GM12864 (cell line): ENCODE measurements at regions not wholly inside any gene's neighbourhood (a gene's known extent, or its start where the extent isn't known, plus 50 kb on each side); places are given as distances from the start of the nearest gene placed in this dataset.

Experiments used
- DNase-seq: peaks from one replicate; pipeline ENCODE4 v3.0.0-alpha.2; 2011; ENCODE audit warnings: low read depth
- H3K4me3 ChIP-seq: 2 replicates; pipeline ENCODE4 v1.5.1; 2011; ENCODE audit warnings: mild to moderate bottlenecking, low read depth, low read length, control low read depth
- TF ChIP-seq, protein P1 (sequence below): IDR thresholded peaks from 2 replicates; pipeline ENCODE4 v1.5.1; 2011; ENCODE audit warnings: low read depth, mild to moderate bottlenecking, moderate library complexity, low read length, control low read depth, inconsistent platforms; ENCODE audit errors: missing control alignments

DNA sequence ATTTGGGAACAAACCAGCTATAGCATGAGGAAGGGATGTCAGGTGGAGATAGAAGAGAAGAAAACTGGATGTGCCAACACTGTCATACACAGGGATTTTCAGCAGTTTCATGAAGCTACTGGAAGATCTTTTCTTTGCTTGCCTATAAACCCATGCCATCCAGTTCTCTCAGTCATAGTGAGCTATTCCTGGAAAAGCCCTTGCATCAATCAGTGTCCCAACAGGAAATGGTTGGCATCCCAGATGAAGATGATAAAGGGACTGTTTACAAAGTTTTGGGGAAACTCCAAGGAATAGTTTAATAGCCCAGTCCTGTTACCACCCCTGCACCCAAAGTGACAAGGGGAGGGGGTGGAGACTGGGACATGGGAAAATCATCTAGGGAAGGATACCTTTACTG, 58.5 kb upstream of the ARGLU1 start:
- no peak for DNase-seq
- no peak overlapping the region for H3K4me3 ChIP-seq
- TF ChIP-seq, protein P1, sequence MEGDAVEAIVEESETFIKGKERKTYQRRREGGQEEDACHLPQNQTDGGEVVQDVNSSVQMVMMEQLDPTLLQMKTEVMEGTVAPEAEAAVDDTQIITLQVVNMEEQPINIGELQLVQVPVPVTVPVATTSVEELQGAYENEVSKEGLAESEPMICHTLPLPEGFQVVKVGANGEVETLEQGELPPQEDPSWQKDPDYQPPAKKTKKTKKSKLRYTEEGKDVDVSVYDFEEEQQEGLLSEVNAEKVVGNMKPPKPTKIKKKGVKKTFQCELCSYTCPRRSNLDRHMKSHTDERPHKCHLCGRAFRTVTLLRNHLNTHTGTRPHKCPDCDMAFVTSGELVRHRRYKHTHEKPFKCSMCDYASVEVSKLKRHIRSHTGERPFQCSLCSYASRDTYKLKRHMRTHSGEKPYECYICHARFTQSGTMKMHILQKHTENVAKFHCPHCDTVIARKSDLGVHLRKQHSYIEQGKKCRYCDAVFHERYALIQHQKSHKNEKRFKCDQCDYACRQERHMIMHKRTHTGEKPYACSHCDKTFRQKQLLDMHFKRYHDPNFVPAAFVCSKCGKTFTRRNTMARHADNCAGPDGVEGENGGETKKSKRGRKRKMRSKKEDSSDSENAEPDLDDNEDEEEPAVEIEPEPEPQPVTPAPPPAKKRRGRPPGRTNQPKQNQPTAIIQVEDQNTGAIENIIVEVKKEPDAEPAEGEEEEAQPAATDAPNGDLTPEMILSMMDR, result no peak

DNA sequence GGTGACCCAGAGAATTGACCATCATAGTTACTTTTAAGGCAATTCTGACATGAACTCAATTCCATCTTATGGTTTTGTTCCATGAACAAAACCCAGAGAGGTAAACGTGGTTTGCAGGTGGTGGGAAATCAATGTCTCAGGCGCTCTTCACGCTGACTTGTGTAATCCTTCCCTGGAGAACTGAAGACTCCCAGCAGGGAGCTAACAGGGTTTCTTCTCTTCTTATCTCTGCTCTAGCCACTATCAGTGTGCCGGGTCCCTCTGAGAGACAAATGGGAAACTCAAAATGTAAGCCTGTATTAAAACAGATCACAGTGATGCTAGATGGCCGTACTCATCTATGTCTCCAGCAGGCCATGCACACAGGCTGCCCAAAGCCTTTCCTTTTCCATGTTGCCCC, 57.6 kb upstream of the ARGLU1 start:
- no peak for DNase-seq
- TF ChIP-seq, protein P1, result no peak
- H3K4me3 ChIP-seq, result no peak overlapping the region

DNA sequence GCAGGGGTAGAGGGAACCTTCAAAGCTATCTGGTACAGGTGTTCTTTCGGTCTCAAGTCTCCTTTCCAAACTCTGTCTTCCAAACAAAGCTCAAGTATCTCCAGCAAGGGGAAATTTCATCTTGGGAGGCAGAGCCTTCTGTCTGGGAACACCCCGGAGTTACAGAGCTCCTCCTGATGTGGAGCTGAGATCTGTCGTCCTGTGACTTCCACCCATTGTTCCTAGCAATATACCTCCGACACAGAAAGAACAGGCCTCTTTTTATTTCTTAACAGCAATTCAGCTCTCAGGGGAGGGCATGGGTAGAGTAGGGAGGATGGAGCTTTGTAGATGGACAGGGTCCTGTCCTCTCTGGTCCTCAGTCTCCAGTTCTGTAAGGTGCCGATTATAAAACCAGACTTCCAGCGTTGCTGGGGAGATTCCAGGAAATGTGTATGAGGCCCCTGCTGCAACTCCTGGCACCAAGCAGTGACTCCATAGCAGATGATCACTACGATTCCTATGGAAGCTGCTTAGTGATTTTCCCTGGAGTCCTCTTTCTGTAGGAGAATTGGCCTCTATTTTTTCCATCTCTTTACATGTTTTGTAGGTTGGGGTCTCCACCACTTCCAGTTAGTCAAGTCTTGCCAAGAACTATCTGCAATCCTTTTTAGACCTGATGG, 56.0 kb upstream of the ARGLU1 start:
- H3K4me3 ChIP-seq, result no peak overlapping the region

GRCh38 chr13:106621833-106622232, 53.9 kb upstream of the ARGLU1 start:
- no peak for DNase-seq
- TF ChIP-seq, protein P1, result no peak
- H3K4me3 ChIP-seq, result no peak overlapping the region

More for the DNA sequence above, 56.0 kb upstream of the ARGLU1 start:
- no peak for DNase-seq
- TF ChIP-seq, protein P1, result no peak

- TF ChIP-seq, protein P1, result peak; percentile 74
- peak; percentile 8 for DNase-seq
- H3K4me3 ChIP-seq, result no peak overlapping the region
These were observed 52.0 kb upstream of the ARGLU1 start for GRCh38 chr13:106619688-106620555.
